Fibroblast of pulmonary artery (primary cell): ENCODE measurements at regions not wholly inside any gene's neighbourhood (a gene's known extent, or its start where the extent isn't known, plus 50 kb on each side); places are given as distances from the start of the nearest gene placed in this dataset.
A peak's percentile ranks its signal among the peaks of the same experiment; 100 is the strongest.

ENCODE experiments used
- DNase-seq: peaks from one replicate; pipeline ENCODE4 v3.0.0-alpha.2; 2010; ENCODE audit warnings: low read depth
- H3K4me3 ChIP-seq: replicated peaks from 2 replicates; pipeline ENCODE4 v1.5.1; 2011; ENCODE audit warnings: low read depth, mild to moderate bottlenecking, control low read depth, low read length, moderate library complexity
- CTCF ChIP-seq: IDR thresholded peaks from 2 replicates; pipeline ENCODE4 v1.5.1; 2011; ENCODE audit warnings: mild to moderate bottlenecking, control low read depth, low read length, inconsistent platforms; ENCODE audit errors: missing control alignments

- H3K4me3 ChIP-seq, result no peak overlapping the region
- DNase-seq, result no peak
- no peak for TF ChIP-seq CTCF
These were observed 458.7 kb downstream of the BMP2 start for GRCh38 chr20:7226156-7226555.

GRCh38 chr20:7231303-7231702 is 463.8 kb downstream of the BMP2 start:
- H3K4me3 ChIP-seq, result no peak overlapping the region
- TF ChIP-seq CTCF, result no peak
- no peak for DNase-seq

GRCh38 chr20:7232796-7233195 is 465.3 kb downstream of the BMP2 start:
- no peak for TF ChIP-seq CTCF
- no peak overlapping the region for H3K4me3 ChIP-seq
- DNase-seq, result no peak

GRCh38 chr20:7237251-7237650 is 469.8 kb downstream of the BMP2 start:
- no peak overlapping the region for H3K4me3 ChIP-seq
- no peak for TF ChIP-seq CTCF
- peak; percentile 1 for DNase-seq

GRCh38 chr20:7240490-7240889 is 473.0 kb downstream of the BMP2 start:
- no peak for DNase-seq
- no peak for TF ChIP-seq CTCF
- no peak overlapping the region for H3K4me3 ChIP-seq

- DNase-seq, result no peak
- no peak for TF ChIP-seq CTCF
- H3K4me3 ChIP-seq, result no peak overlapping the region
These were observed 481.1 kb downstream of the BMP2 start for GRCh38 chr20:7248281-7249201.

- no peak for TF ChIP-seq CTCF
These were observed 482.9 kb downstream of the BMP2 start for GRCh38 chr20:7250337-7250736.

More at GRCh38 chr20:7250337-7250736, 482.9 kb downstream of the BMP2 start:
- no peak for DNase-seq
- H3K4me3 ChIP-seq, result no peak overlapping the region
